GM23338 (cell line): ENCODE measurements at regions not wholly inside any gene's neighbourhood (a gene's known extent, or its start where the extent isn't known, plus 50 kb on each side); places are given as distances from the start of the nearest gene placed in this dataset.

Experiments
- ATAC-seq: fragments of 200-7000 bp; cut with Tn5 transposase; 3 replicates; pipeline ENCODE4 v1.9.1; 2020
- DNase-seq: peaks from one replicate; pipeline ENCODE4 v3.0.0-alpha.2; 2015; ENCODE audit warnings: low spot score
- H2AFZ ChIP-seq: fragments of 200-600 bp; sonication (generic); 2 replicates; pipeline ENCODE4 v1.8.0; 2016; ENCODE audit warnings: antibody characterized with exemption, mild to moderate bottlenecking, moderate library complexity
- H3F3A ChIP-seq: fragments of 200-600 bp; sonication (generic); replicated peaks from 2 replicates; pipeline ENCODE4 v1.8.0; 2017; ENCODE audit warnings: antibody characterized with exemption, mixed run types, low read depth
- H3K27ac ChIP-seq: fragments of 200-600 bp; sonication (generic); 2 replicates; pipeline ENCODE4 v1.6.1; 2016; ENCODE audit warnings: low read depth
- H3K27me3 ChIP-seq: fragments of 200-600 bp; sonication (generic); 2 replicates; pipeline ENCODE4 v1.8.0; 2016; ENCODE audit warnings: mild to moderate bottlenecking, mixed run types, moderate library complexity; ENCODE audit not compliant: insufficient read depth
- H3K36me3 ChIP-seq: fragments of 200-600 bp; sonication (generic); 2 replicates; pipeline ENCODE4 v1.8.0; 2016; ENCODE audit warnings: mild to moderate bottlenecking; ENCODE audit not compliant: insufficient read depth
- H3K4me1 ChIP-seq: fragments of 200-600 bp; sonication (generic); 2 replicates; pipeline ENCODE4 v1.8.0; 2016; ENCODE audit warnings: mild to moderate bottlenecking, moderate library complexity; ENCODE audit not compliant: insufficient read depth
- H3K4me2 ChIP-seq: fragments of 200-600 bp; sonication (generic); 2 replicates; pipeline ENCODE4 v1.7.1; 2017; ENCODE audit warnings: mixed run types
- H3K4me3 ChIP-seq: fragments of 200-600 bp; sonication (generic); 2 replicates; pipeline ENCODE4 v1.6.1; 2016; ENCODE audit warnings: mixed run types
- H3K79me2 ChIP-seq: fragments of 200-600 bp; sonication (generic); replicated peaks from 2 replicates; pipeline ENCODE4 v1.8.0; 2017; ENCODE audit warnings: mild to moderate bottlenecking; ENCODE audit not compliant: insufficient read depth
- H3K9me2 ChIP-seq: fragments of 200-600 bp; sonication (generic); 2 replicates; pipeline ENCODE4 v1.8.0; 2017; ENCODE audit not compliant: insufficient read depth
- H4K20me1 ChIP-seq: fragments of 200-600 bp; sonication (generic); replicated peaks from 2 replicates; pipeline ENCODE4 v1.8.0; 2017; ENCODE audit warnings: mild to moderate bottlenecking; ENCODE audit not compliant: insufficient read depth
- H3K27ac Mint-ChIP-seq: 2 replicates; pipeline ENCODE4 v1.8.0; 2020; ENCODE audit warnings: inconsistent platforms, mild to moderate bottlenecking, moderate library complexity, mixed read lengths
- H3K27me3 Mint-ChIP-seq: 3 replicates; pipeline ENCODE4 v1.8.0; 2022; ENCODE audit warnings: low read depth, mild to moderate bottlenecking, moderate library complexity, mixed read lengths, inconsistent platforms; ENCODE audit not compliant: insufficient read depth, poor library complexity
- H3K36me3 Mint-ChIP-seq: 3 replicates; pipeline ENCODE4 v1.8.0; 2021; ENCODE audit warnings: low read depth, mild to moderate bottlenecking, inconsistent platforms, moderate library complexity, mixed read lengths
- H3K4me1 Mint-ChIP-seq: 3 replicates; pipeline ENCODE4 v1.8.0; 2020; ENCODE audit warnings: mild to moderate bottlenecking, inconsistent platforms, mixed read lengths
- H3K4me3 Mint-ChIP-seq: 3 replicates; pipeline ENCODE4 v1.8.0; 2021; ENCODE audit warnings: moderate library complexity, mild to moderate bottlenecking, inconsistent platforms, mixed read lengths
- H3K9me3 Mint-ChIP-seq: 3 replicates; pipeline ENCODE4 v1.8.0; 2020; ENCODE audit warnings: moderate library complexity, mild to moderate bottlenecking, inconsistent platforms, mixed read lengths
- CREB1 ChIP-seq: fragments of 250-450 bp; sonication (Bioruptor Pico); IDR thresholded peaks from 2 replicates; pipeline ENCODE4 v1.5.0; 2020; ENCODE audit warnings: low read depth, mild to moderate bottlenecking, moderate library complexity
- EZH2 ChIP-seq: fragments of 200-600 bp; sonication (generic); IDR thresholded peaks from one replicate; pipeline ENCODE4 v1.8.0; 2017; ENCODE audit warnings: antibody characterized with exemption, mild to moderate bottlenecking, low read depth; ENCODE audit not compliant: unreplicated experiment
- EZH2phosphoT487 ChIP-seq: fragments of 200-600 bp; sonication (generic); IDR thresholded peaks from one replicate; pipeline ENCODE4 v1.8.1; 2018; ENCODE audit warnings: antibody characterized with exemption; ENCODE audit not compliant: unreplicated experiment
- JUNB ChIP-seq: IDR thresholded peaks from one replicate; pipeline ENCODE4 v1.6.1; 2016; ENCODE audit warnings: antibody characterized with exemption; ENCODE audit not compliant: unreplicated experiment
- POLR2AphosphoS5 ChIP-seq: IDR thresholded peaks from 2 replicates; pipeline ENCODE4 v1.6.1; 2016; ENCODE audit warnings: antibody characterized with exemption, low read depth
- ZNF331 ChIP-seq: fragments of 250-450 bp; sonication (Bioruptor Pico); IDR thresholded peaks from 2 replicates; pipeline ENCODE4 v1.5.0; 2020; ENCODE audit warnings: low read depth, mild to moderate bottlenecking, moderate library complexity
- TF ChIP-seq, protein P1 (sequence below): fragments of 250-450 bp; sonication (Bioruptor Pico); IDR thresholded peaks from 2 replicates; pipeline ENCODE4 v1.5.0; 2020; ENCODE audit warnings: mild to moderate bottlenecking, moderate library complexity
- TF ChIP-seq, protein P2 (sequence below), 2 experiments: fragments of 200-600 bp in 1 of 2; sonication (generic) in 1 of 2; conservative IDR thresholded peaks; 2 replicates each; pipeline versions ENCODE4 v1.5.1 to v1.6.1; 2016 to 2017; ENCODE audit warnings: antibody characterized with exemption in 2 of 2, low read depth in 2 of 2, mild to moderate bottlenecking in 2 of 2, moderate library complexity in 1 of 2

DNA sequence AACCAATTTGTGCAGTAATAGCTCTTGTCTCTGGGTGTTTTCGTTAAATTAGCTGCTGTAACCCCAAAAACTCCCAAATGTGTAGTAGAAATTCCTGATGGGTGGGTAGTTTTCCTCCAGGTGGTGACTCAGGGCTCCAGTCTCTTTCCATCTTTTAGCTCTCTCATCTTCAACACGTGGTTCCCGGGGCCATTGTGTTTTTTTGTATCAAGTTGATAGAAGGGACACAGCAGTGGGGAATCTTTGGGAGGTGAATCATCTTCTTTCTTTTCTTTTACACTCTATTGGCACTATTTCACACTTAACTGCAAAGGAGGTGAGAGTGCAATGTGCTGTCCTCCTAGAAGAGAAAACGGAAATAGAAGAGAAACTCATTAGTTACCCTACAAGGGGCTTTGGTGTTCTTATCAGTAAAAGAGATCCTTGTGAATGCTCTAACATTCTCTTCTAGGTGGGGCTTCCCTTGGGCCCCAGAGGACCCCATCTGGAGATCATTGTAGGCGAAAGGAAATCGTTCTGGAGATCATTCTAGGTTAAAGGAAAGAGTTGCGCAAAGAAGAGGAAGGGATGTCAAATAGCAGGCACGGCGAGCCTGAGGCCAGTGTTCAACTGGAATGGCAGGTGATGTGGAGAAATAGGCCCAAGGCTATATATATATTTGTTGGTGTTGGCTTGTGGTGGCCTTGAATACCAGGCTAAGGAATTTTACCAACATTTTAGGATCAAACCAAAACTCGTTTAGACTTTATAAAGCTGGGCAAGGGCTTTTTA lies 68.2 kb upstream of the ACSL1 start:
- Histone ChIP-seq H3K4me3 (no peak overlapping the region), H3K79me2 (no peaks in the 10 kb centered on the region), H3K27me3 (no peaks in the 10 kb centered on the region), H3F3A (no peaks in the 10 kb centered on the region), H3K4me1 (no peaks in the 10 kb centered on the region), H3K27ac (no peak overlapping the region), H3K4me2 (no peak overlapping the region), H3K36me3 (no peaks in the 10 kb centered on the region), H2AFZ (no peak overlapping the region), H3K9me2 (no peaks in the 10 kb centered on the region), H4K20me1 (no peaks in the 10 kb centered on the region)
- Mint-ChIP-seq H3K4me1 (peaks cover 5% of the 10 kb centered on the region; the same call in 1 of the 3 replicates), H3K36me3 (no peaks in the 10 kb centered on the region), H3K27ac (no peak overlapping the region), H3K9me3 (no peaks in the 10 kb centered on the region), H3K4me3 (no peak overlapping the region), H3K27me3 (peaks cover 2% of the 10 kb centered on the region)
- ATAC-seq (no peak), DNase-seq (no peak)
- TF ChIP-seq JUNB (no peak), ZNF331 (CRISPR knock-in tag) (no peak), CREB1 (CRISPR knock-in tag) (no peak), EZH2 (no peak), POLR2AphosphoS5 (no peak), EZH2phosphoT487 (no peak)
- TF ChIP-seq, protein P1, sequence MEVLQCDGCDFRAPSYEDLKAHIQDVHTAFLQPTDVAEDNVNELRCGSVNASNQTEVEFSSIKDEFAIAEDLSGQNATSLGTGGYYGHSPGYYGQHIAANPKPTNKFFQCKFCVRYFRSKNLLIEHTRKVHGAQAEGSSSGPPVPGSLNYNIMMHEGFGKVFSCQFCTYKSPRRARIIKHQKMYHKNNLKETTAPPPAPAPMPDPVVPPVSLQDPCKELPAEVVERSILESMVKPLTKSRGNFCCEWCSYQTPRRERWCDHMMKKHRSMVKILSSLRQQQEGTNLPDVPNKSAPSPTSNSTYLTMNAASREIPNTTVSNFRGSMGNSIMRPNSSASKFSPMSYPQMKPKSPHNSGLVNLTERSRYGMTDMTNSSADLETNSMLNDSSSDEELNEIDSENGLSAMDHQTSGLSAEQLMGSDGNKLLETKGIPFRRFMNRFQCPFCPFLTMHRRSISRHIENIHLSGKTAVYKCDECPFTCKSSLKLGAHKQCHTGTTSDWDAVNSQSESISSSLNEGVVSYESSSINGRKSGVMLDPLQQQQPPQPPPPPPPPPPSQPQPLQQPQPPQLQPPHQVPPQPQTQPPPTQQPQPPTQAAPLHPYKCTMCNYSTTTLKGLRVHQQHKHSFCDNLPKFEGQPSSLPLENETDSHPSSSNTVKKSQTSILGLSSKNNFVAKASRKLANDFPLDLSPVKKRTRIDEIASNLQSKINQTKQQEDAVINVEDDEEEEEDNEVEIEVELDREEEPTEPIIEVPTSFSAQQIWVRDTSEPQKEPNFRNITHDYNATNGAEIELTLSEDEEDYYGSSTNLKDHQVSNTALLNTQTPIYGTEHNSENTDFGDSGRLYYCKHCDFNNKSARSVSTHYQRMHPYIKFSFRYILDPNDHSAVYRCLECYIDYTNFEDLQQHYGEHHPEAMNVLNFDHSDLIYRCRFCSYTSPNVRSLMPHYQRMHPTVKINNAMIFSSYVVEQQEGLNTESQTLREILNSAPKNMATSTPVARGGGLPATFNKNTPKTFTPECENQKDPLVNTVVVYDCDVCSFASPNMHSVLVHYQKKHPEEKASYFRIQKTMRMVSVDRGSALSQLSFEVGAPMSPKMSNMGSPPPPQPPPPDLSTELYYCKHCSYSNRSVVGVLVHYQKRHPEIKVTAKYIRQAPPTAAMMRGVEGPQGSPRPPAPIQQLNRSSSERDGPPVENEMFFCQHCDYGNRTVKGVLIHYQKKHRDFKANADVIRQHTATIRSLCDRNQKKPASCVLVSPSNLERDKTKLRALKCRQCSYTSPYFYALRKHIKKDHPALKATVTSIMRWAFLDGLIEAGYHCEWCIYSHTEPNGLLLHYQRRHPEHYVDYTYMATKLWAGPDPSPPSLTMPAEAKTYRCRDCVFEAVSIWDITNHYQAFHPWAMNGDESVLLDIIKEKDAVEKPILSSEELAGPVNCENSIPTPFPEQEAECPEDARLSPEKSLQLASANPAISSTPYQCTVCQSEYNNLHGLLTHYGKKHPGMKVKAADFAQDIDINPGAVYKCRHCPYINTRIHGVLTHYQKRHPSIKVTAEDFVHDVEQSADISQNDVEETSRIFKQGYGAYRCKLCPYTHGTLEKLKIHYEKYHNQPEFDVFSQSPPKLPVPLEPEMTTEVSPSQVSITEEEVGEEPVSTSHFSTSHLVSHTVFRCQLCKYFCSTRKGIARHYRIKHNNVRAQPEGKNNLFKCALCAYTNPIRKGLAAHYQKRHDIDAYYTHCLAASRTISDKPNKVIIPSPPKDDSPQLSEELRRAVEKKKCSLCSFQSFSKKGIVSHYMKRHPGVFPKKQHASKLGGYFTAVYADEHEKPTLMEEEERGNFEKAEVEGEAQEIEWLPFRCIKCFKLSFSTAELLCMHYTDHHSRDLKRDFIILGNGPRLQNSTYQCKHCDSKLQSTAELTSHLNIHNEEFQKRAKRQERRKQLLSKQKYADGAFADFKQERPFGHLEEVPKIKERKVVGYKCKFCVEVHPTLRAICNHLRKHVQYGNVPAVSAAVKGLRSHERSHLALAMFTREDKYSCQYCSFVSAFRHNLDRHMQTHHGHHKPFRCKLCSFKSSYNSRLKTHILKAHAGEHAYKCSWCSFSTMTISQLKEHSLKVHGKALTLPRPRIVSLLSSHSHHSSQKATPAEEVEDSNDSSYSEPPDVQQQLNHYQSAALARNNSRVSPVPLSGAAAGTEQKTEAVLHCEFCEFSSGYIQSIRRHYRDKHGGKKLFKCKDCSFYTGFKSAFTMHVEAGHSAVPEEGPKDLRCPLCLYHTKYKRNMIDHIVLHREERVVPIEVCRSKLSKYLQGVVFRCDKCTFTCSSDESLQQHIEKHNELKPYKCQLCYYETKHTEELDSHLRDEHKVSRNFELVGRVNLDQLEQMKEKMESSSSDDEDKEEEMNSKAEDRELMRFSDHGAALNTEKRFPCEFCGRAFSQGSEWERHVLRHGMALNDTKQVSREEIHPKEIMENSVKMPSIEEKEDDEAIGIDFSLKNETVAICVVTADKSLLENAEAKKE (CRISPR knock-in tag) = no peak
- TF ChIP-seq, protein P2, sequence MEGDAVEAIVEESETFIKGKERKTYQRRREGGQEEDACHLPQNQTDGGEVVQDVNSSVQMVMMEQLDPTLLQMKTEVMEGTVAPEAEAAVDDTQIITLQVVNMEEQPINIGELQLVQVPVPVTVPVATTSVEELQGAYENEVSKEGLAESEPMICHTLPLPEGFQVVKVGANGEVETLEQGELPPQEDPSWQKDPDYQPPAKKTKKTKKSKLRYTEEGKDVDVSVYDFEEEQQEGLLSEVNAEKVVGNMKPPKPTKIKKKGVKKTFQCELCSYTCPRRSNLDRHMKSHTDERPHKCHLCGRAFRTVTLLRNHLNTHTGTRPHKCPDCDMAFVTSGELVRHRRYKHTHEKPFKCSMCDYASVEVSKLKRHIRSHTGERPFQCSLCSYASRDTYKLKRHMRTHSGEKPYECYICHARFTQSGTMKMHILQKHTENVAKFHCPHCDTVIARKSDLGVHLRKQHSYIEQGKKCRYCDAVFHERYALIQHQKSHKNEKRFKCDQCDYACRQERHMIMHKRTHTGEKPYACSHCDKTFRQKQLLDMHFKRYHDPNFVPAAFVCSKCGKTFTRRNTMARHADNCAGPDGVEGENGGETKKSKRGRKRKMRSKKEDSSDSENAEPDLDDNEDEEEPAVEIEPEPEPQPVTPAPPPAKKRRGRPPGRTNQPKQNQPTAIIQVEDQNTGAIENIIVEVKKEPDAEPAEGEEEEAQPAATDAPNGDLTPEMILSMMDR (conservative IDR thresholded peaks at IDR 0.05; ENCODE audit: low read depth in 2 of 2) = no peak
